HepG2 (cell line): ENCODE measurements at regions not wholly inside any gene's neighbourhood (a gene's known extent, or its start where the extent isn't known, plus 50 kb on each side); places are given as distances from the start of the nearest gene placed in this dataset.

Experiments
- ATAC-seq: fragments of 200-7000 bp; cut with Tn5 transposase; 3 replicates; pipeline ENCODE4 v1.9.1; 2020; ENCODE audit warnings: mild to moderate bottlenecking, moderate library complexity
- BruUV-seq: library from RNA; stranded (reverse); fragments of 400-500 nt; replicated peaks from 2 replicates; lab custom pipeline; 2021; lab: Mats Ljungman, UMichigan
- CTCF ChIA-PET: fragments of 300-600 bp; formaldehyde crosslinking; extraction: SDS; loops from one replicate; lab custom pipeline; 2021; ENCODE audit warnings: low total read pairs, inconsistent platforms, low intra/inter-chr PET ratio; lab: Yijun Ruan, JAX
- POLR2A ChIA-PET: fragments of 350-600 bp; sonication (Branson Sonifier 250); formaldehyde crosslinking; loops from one replicate; lab custom pipeline; 2020; ENCODE audit warnings: antibody characterized with exemption, inconsistent platforms; lab: Yijun Ruan, JAX
- DNase-seq: peaks from one replicate; pipeline ENCODE4 v3.0.0-alpha.2; 2015; ENCODE audit warnings: low spot score
- FAIRE-seq: peaks from 3 replicates; lab custom pipeline; 2011; peaks lifted over from hg19 to GRCh38; lab: Jason Lieb, UNC
- H2AFZ ChIP-seq: one replicate; pipeline ENCODE4 v1.6.1; 2011; ENCODE audit warnings: low read length, inconsistent platforms
- H3K27ac ChIP-seq: fragments of 300-600 bp; 3 replicates; pipeline ENCODE4 v1.8.0; 2011; ENCODE audit warnings: mixed run types, mild to moderate bottlenecking, mixed read lengths, low read length, inconsistent platforms; ENCODE audit not compliant: insufficient read depth; ENCODE audit errors: extremely low read length
- H3K27me3 ChIP-seq, 2 experiments: fragments of 200-600 bp in 1 of 2; 2 replicates in 1 of 2; 3 replicates in 1 of 2; pipeline versions ENCODE4 v1.6.0 to v1.8.0; 2011; ENCODE audit warnings: low read length in 2 of 2, mild to moderate bottlenecking in 2 of 2, moderate library complexity in 2 of 2, inconsistent platforms in 1 of 2; ENCODE audit not compliant: insufficient read depth in 2 of 2, control insufficient read depth in 1 of 2
- H3K36me3 ChIP-seq, 2 experiments: fragments of 200-600 bp in 1 of 2; replicated peaks in 1 of 2; 2 replicates in 1 of 2; 3 replicates in 1 of 2; pipeline versions ENCODE4 v1.5.1 to v1.8.0; 2011; ENCODE audit warnings: low read length in 2 of 2, inconsistent platforms in 1 of 2; ENCODE audit not compliant: insufficient read depth in 2 of 2, control insufficient read depth in 1 of 2
- H3K4me1 ChIP-seq: 2 replicates; pipeline ENCODE4 v1.5.1; 2012; ENCODE audit warnings: low read length, inconsistent platforms; ENCODE audit not compliant: insufficient read depth
- H3K4me2 ChIP-seq: 2 replicates; pipeline ENCODE4 v1.6.0; 2011; ENCODE audit warnings: low read depth, low read length, inconsistent platforms
- H3K4me3 ChIP-seq, 3 experiments: fragments of 200-600 bp in 1 of 3; sonication (generic), shearing (Covaris generic) in 1 of 3; replicated peaks in 1 of 3; 2 replicates each; pipeline ENCODE4 v1.5.1; 2011 to 2016; ENCODE audit warnings: low read length in 3 of 3, inconsistent platforms in 2 of 3, low read depth in 2 of 3, mild to moderate bottlenecking in 2 of 3, control low read depth in 1 of 3, mixed read lengths in 1 of 3; ENCODE audit not compliant: insufficient read depth in 1 of 3
- H3K79me2 ChIP-seq: one replicate; pipeline ENCODE4 v1.6.1; 2011; ENCODE audit warnings: low read length, inconsistent platforms; ENCODE audit not compliant: insufficient read depth
- H3K9ac ChIP-seq: 2 replicates; pipeline ENCODE4 v1.6.0; 2011; ENCODE audit warnings: mild to moderate bottlenecking, low read depth, low read length, inconsistent platforms; ENCODE audit not compliant: insufficient read depth
- H3K9me3 ChIP-seq: 2 replicates; pipeline ENCODE4 v1.5.1; 2012; ENCODE audit warnings: mild to moderate bottlenecking, low read length
- H4K20me1 ChIP-seq: 2 replicates; pipeline ENCODE4 v1.6.0; 2011; ENCODE audit warnings: inconsistent platforms, mild to moderate bottlenecking, low read length, moderate library complexity; ENCODE audit not compliant: insufficient read depth
- E2F2 ChIP-seq: sonication (generic); formaldehyde crosslinking; IDR thresholded peaks from 2 replicates; pipeline ENCODE4 v1.4.0; 2020; ENCODE audit warnings: missing genetic modification reagents, borderline replicate concordance
- HOXA7 ChIP-seq: sonication (generic); formaldehyde crosslinking; IDR thresholded peaks from 2 replicates; pipeline ENCODE4 v1.8.1; 2022; ENCODE audit warnings: mild to moderate bottlenecking, missing genetic modification reagents, moderate library complexity
- IKZF4 ChIP-seq: sonication (generic); formaldehyde crosslinking; IDR thresholded peaks from 2 replicates; pipeline ENCODE4 v1.5.1; 2020; ENCODE audit warnings: borderline replicate concordance, mild to moderate bottlenecking, low read depth, missing genetic modification reagents; ENCODE audit errors: not compliant biosample characterization
- MAFG ChIP-seq: sonication (generic); formaldehyde crosslinking; IDR thresholded peaks from 2 replicates; pipeline ENCODE4 v1.5.1; 2020; ENCODE audit warnings: mild to moderate bottlenecking, missing genetic modification reagents
- MBD4 ChIP-seq: IDR thresholded peaks from 2 replicates; pipeline ENCODE4 v1.6.1; 2012; ENCODE audit warnings: low read length, inconsistent platforms, borderline replicate concordance
- MTF1 ChIP-seq: sonication (generic); formaldehyde crosslinking; IDR thresholded peaks from 2 replicates; pipeline ENCODE4 v1.5.0; 2020; ENCODE audit warnings: missing genetic modification reagents
- STAG1 ChIP-seq: sonication (generic); formaldehyde crosslinking; IDR thresholded peaks from 2 replicates; pipeline ENCODE4 v1.4.0; 2020; ENCODE audit warnings: missing genetic modification reagents
- THYN1 ChIP-seq: sonication (generic); formaldehyde crosslinking; IDR thresholded peaks from 2 replicates; pipeline ENCODE4 v1.8.1; 2023; ENCODE audit warnings: low read depth, mild to moderate bottlenecking, moderate library complexity, missing genetic modification reagents, borderline replicate concordance
- ZFP82 ChIP-seq: sonication (generic); formaldehyde crosslinking; IDR thresholded peaks from 2 replicates; pipeline ENCODE4 v1.5.1; 2020; ENCODE audit warnings: mild to moderate bottlenecking, missing genetic modification reagents, borderline replicate concordance
- ZKSCAN8 ChIP-seq: IDR thresholded peaks from 2 replicates; pipeline ENCODE4 v1.6.1; 2016; ENCODE audit warnings: borderline replicate concordance, missing genetic modification reagents, missing compliant biosample characterization
- ZNF143 ChIP-seq: sonication (generic); formaldehyde crosslinking; IDR thresholded peaks from 2 replicates; pipeline ENCODE4 v1.4.0; 2020; ENCODE audit warnings: missing genetic modification reagents
- ZNF18 ChIP-seq: sonication (generic); formaldehyde crosslinking; IDR thresholded peaks from 2 replicates; pipeline ENCODE4 v1.8.0; 2022; ENCODE audit warnings: mild to moderate bottlenecking, missing genetic modification reagents; ENCODE audit not compliant: insufficient replicate concordance
- ZNF337 ChIP-seq: sonication (generic); formaldehyde crosslinking; IDR thresholded peaks from 2 replicates; pipeline ENCODE4 v1.5.1; 2020; ENCODE audit warnings: missing genetic modification reagents, low read depth, mild to moderate bottlenecking, borderline replicate concordance
- ZNF564 ChIP-seq: sonication (generic); formaldehyde crosslinking; IDR thresholded peaks from 2 replicates; pipeline ENCODE4 v1.8.1; 2023; ENCODE audit warnings: mild to moderate bottlenecking, missing genetic modification reagents
- ZNF639 ChIP-seq: conservative IDR thresholded peaks from 2 replicates; pipeline ENCODE4 v1.6.1; 2018; ENCODE audit warnings: missing genetic modification reagents
- ZNF7 ChIP-seq: IDR thresholded peaks from 2 replicates; pipeline ENCODE4 v1.6.1; 2016; ENCODE audit warnings: missing biosample characterization, missing genetic modification reagents
- ZNF788 ChIP-seq: sonication (generic); formaldehyde crosslinking; IDR thresholded peaks from 2 replicates; pipeline ENCODE4 v1.5.0; 2020; ENCODE audit warnings: mild to moderate bottlenecking, missing genetic modification reagents, borderline replicate concordance
- ZSCAN22 ChIP-seq: sonication (generic); formaldehyde crosslinking; IDR thresholded peaks from 2 replicates; pipeline ENCODE4 v1.4.0; 2020; ENCODE audit warnings: mild to moderate bottlenecking, missing genetic modification reagents
- ZUFSP ChIP-seq: sonication (generic); formaldehyde crosslinking; IDR thresholded peaks from 2 replicates; pipeline ENCODE4 v1.9.0; 2021; ENCODE audit warnings: missing genetic modification reagents, mild to moderate bottlenecking, borderline replicate concordance
- WGBS: methylation state at CpG from one replicate; pipeline ENCODE4 v1.1.6; 2017; ENCODE audit warnings: low lambda C conversion rate; 5-methylcytosine and 5-hydroxymethylcytosine counted together
- in situ Hi-C: cut with HindIII; loops from 2 replicates; pipeline ENCODE4 v1.10.0; 2017; ENCODE audit warnings: low pct_unique_long_range_greater_than_20kb; ENCODE audit not compliant: extremely low pct_ligation_motif_present
- intact Hi-C: fragments of 100-400 bp; cut with micrococcal nuclease; formaldehyde crosslinking; loops from one replicate; pipeline ENCODE4 v1.10.0; 2022; ENCODE audit not compliant: unreplicated experiment

GRCh38 chrX:39871648-39872047 lies 226.1 kb downstream of the BCOR start (continued):
- TF ChIP-seq ZNF143 (CRISPR knock-in tag) (no peak), ZNF7 (CRISPR knock-in tag) (no peak), ZNF639 (CRISPR knock-in tag) (no peak), THYN1 (no peak), ZNF788 (CRISPR knock-in tag) (no peak), HOXA7 (no peak)
- TF ChIP-seq, all 625 proteins: peak for 0

GRCh38 chrX:39873117-39873516 lies 224.6 kb downstream of the BCOR start:
- no peak overlapping the region for H2AFZ ChIP-seq
- no peak for ATAC-seq
- BruUV-seq = no TSS peak
- H3K27ac ChIP-seq = no peak overlapping the region
- H3K36me3 ChIP-seq = no peaks in the 10 kb centered on the region
- no peaks in the 10 kb centered on the region for H3K79me2 ChIP-seq
- no peaks in the 10 kb centered on the region for H3K27me3 ChIP-seq
- FAIRE-seq = no peak
- H3K4me1 ChIP-seq = no peaks in the 10 kb centered on the region
- no peaks in the 10 kb centered on the region for H3K9me3 ChIP-seq
- H3K4me2 ChIP-seq = no peak overlapping the region
- POLR2A ChIA-PET = no interaction called here
- intact Hi-C loops = no loop called here
- no peak overlapping the region for H3K4me3 ChIP-seq
- WGBS = 17% methylated on average over 2 of the region's 5 CpGs
- CTCF ChIA-PET = no interaction called here
- no peaks in the 10 kb centered on the region for H4K20me1 ChIP-seq
- no peak for DNase-seq
- H3K9ac ChIP-seq = no peak overlapping the region
- in situ Hi-C loops = no loop called here
- no peak for TF ChIP-seq MBD4
- TF ChIP-seq E2F2 (CRISPR knock-in tag) = no peak
- no peak for TF ChIP-seq ZNF564 (CRISPR knock-in tag)
- no peak for TF ChIP-seq ZFP82 (CRISPR knock-in tag)
- no peak for TF ChIP-seq ZSCAN22 (CRISPR knock-in tag)
- TF ChIP-seq ZNF337 (CRISPR knock-in tag) = no peak
- no peak for TF ChIP-seq STAG1 (CRISPR knock-in tag)
- TF ChIP-seq ZUFSP = no peak
- TF ChIP-seq ZNF18 (CRISPR knock-in tag) = no peak
- TF ChIP-seq MTF1 = no peak
- no peak for TF ChIP-seq IKZF4 (CRISPR knock-in tag)
- TF ChIP-seq MAFG (CRISPR knock-in tag) = no peak
- no peak for TF ChIP-seq ZKSCAN8 (CRISPR knock-in tag)
